ENCODE measurements at regions not wholly inside any gene's neighbourhood (a gene's known extent, or its start where the extent isn't known, plus 50 kb on each side); places are given as distances from the start of the nearest gene placed in this dataset.

DNA sequence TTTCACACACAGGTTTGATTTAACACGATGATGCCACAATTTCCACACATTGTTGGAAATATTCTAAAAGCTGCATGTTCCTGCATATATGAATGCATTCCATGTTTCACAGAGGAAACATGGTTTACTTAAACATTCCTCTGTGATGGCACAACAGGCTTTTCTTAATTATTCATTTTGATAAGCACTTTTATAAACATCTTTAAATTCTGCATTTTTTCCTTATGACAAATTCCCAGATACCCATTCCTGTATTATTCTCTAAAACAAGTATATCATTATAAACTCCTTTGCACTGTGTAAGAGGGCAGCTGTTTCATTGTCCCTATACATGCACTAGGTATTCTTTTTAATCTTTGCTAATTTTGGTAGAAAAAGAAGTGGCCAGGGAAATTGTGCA, 532.3 kb downstream of the SOX6 start:
- Histone ChIP-seq H3K4me3 (ENCODE audit: low read length in 2 of 2) (no peak overlapping the region), H3K4ac (ENCODE audit: low read length) (no peak overlapping the region), H3K79me1 (ENCODE audit: low read depth, low read length) (no peaks in the 10 kb centered on the region), H2BK120ac (ENCODE audit: low read depth, low read length) (no peak overlapping the region), H2BK12ac (ENCODE audit: low read length) (no peak overlapping the region), H4K8ac (ENCODE audit: low read depth, low read length) (no peak overlapping the region), H3K4me1 (ENCODE audit: control insufficient read depth in 2 of 2, insufficient read depth in 1 of 2, low read depth in 1 of 2, low read length in 2 of 2) (peaks cover 9 to 14% of the 10 kb centered on the region in 2 donors), H2AFZ (ENCODE audit: low read length) (no peak overlapping the region), H3K9me3 (replicated peaks in 1 of 2; ENCODE audit: control insufficient read depth in 2 of 2, insufficient read depth in 1 of 2, low read depth in 1 of 2, low read length in 2 of 2) (no peaks in the 10 kb centered on the region), H3K36me3 (replicated peaks in 1 of 2; ENCODE audit: control insufficient read depth in 2 of 2, insufficient read depth in 2 of 2, low read length in 2 of 2) (no peaks in the 10 kb centered on the region), H3K9ac (ENCODE audit: low read depth, low read length, poor library complexity) (no peak overlapping the region), H3K27me3 (ENCODE audit: control insufficient read depth in 3 of 3, insufficient read depth in 3 of 3, low read depth in 1 of 3, low read length in 3 of 3) (peaks cover 0 to 6% (median 0%) of the 10 kb centered on the region in 3 experiments), H3K18ac (ENCODE audit: low read length) (no peak overlapping the region), H2BK5ac (ENCODE audit: low read length) (no peak overlapping the region), H3K14ac (ENCODE audit: low read length) (no peak overlapping the region), H3K4me2 (ENCODE audit: insufficient read depth, low read length, poor library complexity, severe bottlenecking) (no peak overlapping the region), H3K27ac (replicated peaks; ENCODE audit: low read length) (no peak overlapping the region), H3K23ac (ENCODE audit: low read depth, low read length, poor library complexity) (no peak overlapping the region), H4K91ac (ENCODE audit: low read depth, low read length, poor library complexity) (no peak overlapping the region), H2BK15ac (ENCODE audit: low read length) (no peak overlapping the region), H2AK5ac (ENCODE audit: low read depth, low read length) (no peak overlapping the region)
- no CpG with 5 or more reads among the region's 1 CpG for WGBS, 2 donors (ENCODE audit: extremely low coverage in 2 of 2, insufficient read length in 2 of 2, insufficient replicate concordance in 1 of 2)
- no peak for DNase-seq (ENCODE audit: low spot score)

DNA sequence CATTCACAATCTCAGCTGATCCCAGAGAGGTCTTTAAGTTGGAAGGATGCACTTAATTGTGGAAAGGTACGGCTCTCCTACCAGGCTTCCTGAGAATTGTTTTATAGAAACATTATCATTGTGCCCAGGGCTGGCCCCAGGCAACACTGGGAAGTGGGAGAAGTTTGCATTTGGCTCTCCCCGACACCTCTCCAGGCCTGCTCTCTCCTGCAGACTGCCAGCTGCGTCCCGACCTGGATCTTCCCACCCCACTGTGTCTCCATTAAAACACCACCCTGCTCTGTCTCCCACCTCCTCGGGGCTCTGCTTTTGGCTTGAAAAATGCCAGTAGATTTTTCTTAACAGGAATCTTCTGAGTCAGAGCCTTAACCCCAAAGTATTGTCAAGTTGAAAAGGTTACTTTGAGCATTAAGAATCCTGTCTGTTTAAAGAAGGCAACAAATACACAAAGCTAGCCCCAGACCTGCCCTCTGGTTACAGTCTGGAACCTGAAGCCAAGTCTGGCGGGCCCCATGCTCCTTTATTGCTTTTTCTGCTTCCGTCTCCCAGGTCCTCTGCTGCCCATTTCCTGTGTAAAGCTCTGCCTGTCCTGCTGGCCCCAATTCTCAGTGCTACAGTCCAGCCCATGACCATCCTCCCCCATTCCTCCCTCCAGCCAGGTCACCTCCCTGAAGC, 530.2 kb downstream of the SOX6 start:
- Histone ChIP-seq H2BK5ac (ENCODE audit: low read length) (peak overlapping the region; percentile 33), H3K9ac (ENCODE audit: low read depth, low read length, poor library complexity) (no peak overlapping the region), H2AK5ac (ENCODE audit: low read depth, low read length) (peak overlapping the region; percentile 68), H3K4me3 (ENCODE audit: low read length in 2 of 2) (no peak overlapping the region), H3K23ac (ENCODE audit: low read depth, low read length, poor library complexity) (no peak overlapping the region), H3K79me1 (ENCODE audit: low read depth, low read length) (no peaks in the 10 kb centered on the region), H3K4me2 (ENCODE audit: insufficient read depth, low read length, poor library complexity, severe bottlenecking) (no peak overlapping the region), H3K4me1 (ENCODE audit: control insufficient read depth in 2 of 2, insufficient read depth in 1 of 2, low read depth in 1 of 2, low read length in 2 of 2) (peaks cover 13 to 16% of the 10 kb centered on the region in 2 donors), H3K27me3 (ENCODE audit: control insufficient read depth in 3 of 3, insufficient read depth in 3 of 3, low read depth in 1 of 3, low read length in 3 of 3) (peaks cover 0 to 6% (median 0%) of the 10 kb centered on the region in 3 experiments), H2BK120ac (ENCODE audit: low read depth, low read length) (no peak overlapping the region), H2BK12ac (ENCODE audit: low read length) (peak overlapping the region; percentile 85), H2AFZ (ENCODE audit: low read length) (no peak overlapping the region), H4K91ac (ENCODE audit: low read depth, low read length, poor library complexity) (no peak overlapping the region), H3K36me3 (replicated peaks in 1 of 2; ENCODE audit: control insufficient read depth in 2 of 2, insufficient read depth in 2 of 2, low read length in 2 of 2) (no peaks in the 10 kb centered on the region), H2BK15ac (ENCODE audit: low read length) (peak overlapping the region; percentile 50), H3K27ac (replicated peaks; ENCODE audit: low read length) (no peak overlapping the region), H3K18ac (ENCODE audit: low read length) (peak overlapping the region; percentile 44), H4K8ac (ENCODE audit: low read depth, low read length) (no peak overlapping the region), H3K9me3 (replicated peaks in 1 of 2; ENCODE audit: control insufficient read depth in 2 of 2, insufficient read depth in 1 of 2, low read depth in 1 of 2, low read length in 2 of 2) (no peaks in the 10 kb centered on the region), H3K4ac (ENCODE audit: low read length) (no peak overlapping the region), H3K14ac (ENCODE audit: low read length) (no peak overlapping the region)
- no CpG with 5 or more reads among the region's 7 CpGs for WGBS, 2 donors (ENCODE audit: extremely low coverage in 2 of 2, insufficient read length in 2 of 2, insufficient replicate concordance in 1 of 2)
- no peak for DNase-seq (ENCODE audit: low spot score)

DNA sequence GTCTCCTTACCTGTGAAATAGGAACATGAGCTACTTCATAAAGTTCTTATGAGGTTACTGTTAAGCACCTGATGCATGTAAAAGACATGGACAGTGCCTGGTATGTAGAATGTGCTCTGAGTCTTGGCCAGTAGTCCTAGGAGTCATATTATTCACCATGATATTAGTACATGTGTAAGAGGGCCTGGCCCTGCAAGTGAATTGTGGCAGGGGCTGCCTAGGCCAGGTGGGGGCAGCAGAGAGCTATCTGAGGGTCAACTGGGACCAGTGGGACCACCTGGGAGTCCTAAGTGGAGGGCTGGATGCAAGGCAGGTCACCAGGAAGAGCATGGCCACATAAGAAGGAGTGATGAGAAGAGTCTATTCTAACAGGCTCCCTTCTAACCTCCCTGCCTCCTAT, 529.5 kb downstream of the SOX6 start:
- DNase-seq (ENCODE audit: low spot score): peak; percentile 73
- H3K79me1 ChIP-seq (ENCODE audit: low read depth, low read length): no peaks in the 10 kb centered on the region
- peak overlapping the region; percentile 50 for H2BK15ac ChIP-seq (ENCODE audit: low read length)
- H2AK5ac ChIP-seq (ENCODE audit: low read depth, low read length): no peak overlapping the region
- no peak overlapping the region for H2BK120ac ChIP-seq (ENCODE audit: low read depth, low read length)
- no peak overlapping the region for H3K4me2 ChIP-seq (ENCODE audit: insufficient read depth, low read length, poor library complexity, severe bottlenecking)
- H3K4me1 ChIP-seq (ENCODE audit: control insufficient read depth in 2 of 2, insufficient read depth in 1 of 2, low read depth in 1 of 2, low read length in 2 of 2): peaks cover 13 to 16% of the 10 kb centered on the region in 2 donors
- no peak overlapping the region for H4K8ac ChIP-seq (ENCODE audit: low read depth, low read length)
- H3K18ac ChIP-seq (ENCODE audit: low read length): no peak overlapping the region
- no peak overlapping the region for H3K27ac ChIP-seq (replicated peaks; ENCODE audit: low read length)
- H3K9me3 ChIP-seq (replicated peaks in 1 of 2; ENCODE audit: control insufficient read depth in 2 of 2, insufficient read depth in 1 of 2, low read depth in 1 of 2, low read length in 2 of 2): no peaks in the 10 kb centered on the region
- H3K23ac ChIP-seq (ENCODE audit: low read depth, low read length, poor library complexity): no peak overlapping the region
- peak overlapping the region; percentile 85 for H2BK12ac ChIP-seq (ENCODE audit: low read length)
- no peak overlapping the region for H3K9ac ChIP-seq (ENCODE audit: low read depth, low read length, poor library complexity)
- H3K27me3 ChIP-seq (ENCODE audit: control insufficient read depth in 3 of 3, insufficient read depth in 3 of 3, low read depth in 1 of 3, low read length in 3 of 3): peaks cover 0 to 6% (median 0%) of the 10 kb centered on the region in 3 experiments
- no peak overlapping the region for H2AFZ ChIP-seq (ENCODE audit: low read length)
- H4K91ac ChIP-seq (ENCODE audit: low read depth, low read length, poor library complexity): no peak overlapping the region
- H2BK5ac ChIP-seq (ENCODE audit: low read length): peak overlapping the region; percentile 33
- no peak overlapping the region for H3K4me3 ChIP-seq (ENCODE audit: low read length in 2 of 2)
- no peak overlapping the region for H3K4ac ChIP-seq (ENCODE audit: low read length)
- no peaks in the 10 kb centered on the region for H3K36me3 ChIP-seq (replicated peaks in 1 of 2; ENCODE audit: control insufficient read depth in 2 of 2, insufficient read depth in 2 of 2, low read length in 2 of 2)
- H3K14ac ChIP-seq (ENCODE audit: low read length): no peak overlapping the region

DNA sequence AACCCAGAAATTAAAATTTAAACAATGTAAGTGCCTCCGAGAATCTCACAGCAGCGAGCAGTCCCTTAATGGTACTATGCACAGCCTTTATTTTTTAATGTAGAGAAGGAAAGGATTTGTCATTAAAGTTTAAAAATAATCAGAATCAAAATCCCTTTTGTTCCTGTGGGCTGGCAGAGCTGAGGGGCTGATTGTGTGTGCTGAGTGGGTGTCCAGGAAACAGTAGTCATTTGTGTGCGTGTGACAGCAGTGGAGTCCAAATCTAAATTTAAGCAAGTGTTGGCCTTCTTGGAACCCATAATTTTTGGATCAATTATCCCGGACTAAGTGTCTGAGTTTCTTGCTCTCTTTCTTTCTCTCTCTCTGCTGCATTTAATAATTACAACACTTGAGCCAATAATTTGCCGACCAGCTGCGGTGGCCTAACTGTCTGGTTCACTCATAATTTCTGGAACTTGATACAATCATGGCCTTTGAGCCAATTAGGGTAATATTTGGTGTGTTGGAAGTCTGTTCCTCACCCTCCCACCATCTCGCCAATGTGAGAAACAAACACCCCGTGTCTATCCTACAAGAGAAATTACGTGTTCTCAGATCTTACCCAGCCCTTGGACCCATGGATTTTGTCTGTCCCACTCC, 528.0 kb downstream of the SOX6 start:
- Histone ChIP-seq H4K91ac (ENCODE audit: low read depth, low read length, poor library complexity) (no peak overlapping the region), H3K9ac (ENCODE audit: low read depth, low read length, poor library complexity) (no peak overlapping the region), H3K14ac (ENCODE audit: low read length) (no peak overlapping the region), H3K4ac (ENCODE audit: low read length) (no peak overlapping the region), H4K8ac (ENCODE audit: low read depth, low read length) (no peak overlapping the region), H3K79me1 (ENCODE audit: low read depth, low read length) (no peaks in the 10 kb centered on the region), H2BK15ac (ENCODE audit: low read length) (no peak overlapping the region), H3K23ac (ENCODE audit: low read depth, low read length, poor library complexity) (no peak overlapping the region), H3K4me1 (ENCODE audit: control insufficient read depth in 2 of 2, insufficient read depth in 1 of 2, low read depth in 1 of 2, low read length in 2 of 2) (peaks cover 13 to 16% of the 10 kb centered on the region in 2 donors), H3K9me3 (replicated peaks in 1 of 2; ENCODE audit: control insufficient read depth in 2 of 2, insufficient read depth in 1 of 2, low read depth in 1 of 2, low read length in 2 of 2) (no peaks in the 10 kb centered on the region), H3K18ac (ENCODE audit: low read length) (no peak overlapping the region), H2AFZ (ENCODE audit: low read length) (no peak overlapping the region), H2BK5ac (ENCODE audit: low read length) (no peak overlapping the region), H2BK12ac (ENCODE audit: low read length) (no peak overlapping the region), H2BK120ac (ENCODE audit: low read depth, low read length) (no peak overlapping the region), H3K4me2 (ENCODE audit: insufficient read depth, low read length, poor library complexity, severe bottlenecking) (no peak overlapping the region), H2AK5ac (ENCODE audit: low read depth, low read length) (no peak overlapping the region), H3K27me3 (ENCODE audit: control insufficient read depth in 3 of 3, insufficient read depth in 3 of 3, low read depth in 1 of 3, low read length in 3 of 3) (peaks cover 0 to 6% (median 0%) of the 10 kb centered on the region in 3 experiments), H3K27ac (replicated peaks; ENCODE audit: low read length) (no peak overlapping the region), H3K4me3 (ENCODE audit: low read length in 2 of 2) (no peak overlapping the region), H3K36me3 (replicated peaks in 1 of 2; ENCODE audit: control insufficient read depth in 2 of 2, insufficient read depth in 2 of 2, low read length in 2 of 2) (no peaks in the 10 kb centered on the region)
- DNase-seq (ENCODE audit: low spot score): no peak
- no CpG with 5 or more reads among the region's 9 CpGs for WGBS, 2 donors (ENCODE audit: extremely low coverage in 2 of 2, insufficient read length in 2 of 2, insufficient replicate concordance in 1 of 2)

Measured in neuronal stem cell (in vitro differentiated cells).